HFFc6 (cell line): ENCODE measurements at regions not wholly inside any gene's neighbourhood (a gene's known extent, or its start where the extent isn't known, plus 50 kb on each side); places are given as distances from the start of the nearest gene placed in this dataset.

Experiments used
- DNase-seq: peaks from one replicate; pipeline ENCODE4 v3.0.0-alpha.2; 2018
- H3K27ac Mint-ChIP-seq: 2 replicates; pipeline ENCODE4 v1.8.0; 2020; ENCODE audit warnings: mild to moderate bottlenecking, mixed read lengths
- H3K27me3 Mint-ChIP-seq: 2 replicates; pipeline ENCODE4 v1.8.0; 2021; ENCODE audit warnings: mild to moderate bottlenecking, moderate library complexity, mixed read lengths; ENCODE audit not compliant: insufficient read depth
- H3K36me3 Mint-ChIP-seq: 2 replicates; pipeline ENCODE4 v1.8.0; 2021; ENCODE audit warnings: low read depth, mixed read lengths
- H3K4me1 Mint-ChIP-seq: 2 replicates; pipeline ENCODE4 v1.8.0; 2020; ENCODE audit warnings: low read depth, mixed read lengths
- H3K4me3 Mint-ChIP-seq: 2 replicates; pipeline ENCODE4 v1.8.0; 2020; ENCODE audit warnings: mild to moderate bottlenecking, moderate library complexity, mixed read lengths
- H3K9me3 Mint-ChIP-seq: 2 replicates; pipeline ENCODE4 v1.8.0; 2020; ENCODE audit warnings: mild to moderate bottlenecking, mixed read lengths
- CTCF ChIP-seq: fragments of 200-600 bp; sonication (generic); IDR thresholded peaks from 2 replicates; pipeline ENCODE4 v1.5.0; 2021; ENCODE audit warnings: antibody characterized with exemption, mild to moderate bottlenecking

- DNase-seq, result no peak
- no peaks in the 10 kb centered on the region for H3K4me1 Mint-ChIP-seq
- no peak overlapping the region for H3K4me3 Mint-ChIP-seq
- no peak overlapping the region for H3K27ac Mint-ChIP-seq
- no peak for TF ChIP-seq CTCF
- no peaks in the 10 kb centered on the region for H3K36me3 Mint-ChIP-seq
- H3K27me3 Mint-ChIP-seq, result peaks cover 2% of the 10 kb centered on the region; the same call in 1 of the 2 replicates
- no peaks in the 10 kb centered on the region for H3K9me3 Mint-ChIP-seq
These were observed 321.1 kb downstream of the ZIC1 start for GRCh38 chr3:147730284-147730683.

GRCh38 chr3:147733217-147733616 lies 324.1 kb downstream of the ZIC1 start:
- Mint-ChIP-seq H3K36me3 (no peaks in the 10 kb centered on the region), H3K4me1 (no peaks in the 10 kb centered on the region), H3K27me3 (peaks cover 2% of the 10 kb centered on the region; the same call in 1 of the 2 replicates), H3K27ac (no peak overlapping the region), H3K4me3 (no peak overlapping the region), H3K9me3 (no peaks in the 10 kb centered on the region; the same call in 1 of the 2 replicates)
- DNase-seq, result no peak
- no peak for TF ChIP-seq CTCF

- TF ChIP-seq CTCF, result no peak
- Mint-ChIP-seq H3K27me3 (peaks cover 2% of the 10 kb centered on the region; the same call in 1 of the 2 replicates), H3K9me3 (no peaks in the 10 kb centered on the region; the same call in 1 of the 2 replicates), H3K4me1 (no peaks in the 10 kb centered on the region), H3K4me3 (no peak overlapping the region), H3K27ac (no peak overlapping the region), H3K36me3 (no peaks in the 10 kb centered on the region)
- DNase-seq, result no peak
These were observed 326.5 kb downstream of the ZIC1 start for GRCh38 chr3:147735616-147736015.

- H3K36me3 Mint-ChIP-seq, result no peaks in the 10 kb centered on the region
- no peak for TF ChIP-seq CTCF
- no peaks in the 10 kb centered on the region for H3K4me1 Mint-ChIP-seq
- DNase-seq, result no peak
- peaks cover 2% of the 10 kb centered on the region; the same call in 1 of the 2 replicates for H3K27me3 Mint-ChIP-seq
- H3K27ac Mint-ChIP-seq, result no peak overlapping the region
- H3K4me3 Mint-ChIP-seq, result no peak overlapping the region
- no peaks in the 10 kb centered on the region; the same call in 1 of the 2 replicates for H3K9me3 Mint-ChIP-seq
These were observed 327.1 kb downstream of the ZIC1 start for GRCh38 chr3:147736226-147736625.

- Mint-ChIP-seq H3K9me3 (no peaks in the 10 kb centered on the region; the same call in 1 of the 2 replicates), H3K27me3 (peaks cover 2% of the 10 kb centered on the region; the same call in 1 of the 2 replicates), H3K4me3 (no peak overlapping the region), H3K4me1 (no peaks in the 10 kb centered on the region), H3K27ac (no peak overlapping the region), H3K36me3 (no peaks in the 10 kb centered on the region)
- TF ChIP-seq CTCF, result no peak
- DNase-seq, result no peak
These were observed 328.2 kb downstream of the ZIC1 start for GRCh38 chr3:147737376-147737775.

- H3K36me3 Mint-ChIP-seq, result no peaks in the 10 kb centered on the region
- H3K4me1 Mint-ChIP-seq, result no peaks in the 10 kb centered on the region
- no peak overlapping the region for H3K27ac Mint-ChIP-seq
- TF ChIP-seq CTCF, result no peak
- no peak for DNase-seq
- no peaks in the 10 kb centered on the region for H3K27me3 Mint-ChIP-seq
- H3K9me3 Mint-ChIP-seq, result peaks cover 7% of the 10 kb centered on the region
- H3K4me3 Mint-ChIP-seq, result no peak overlapping the region
These were observed 331.8 kb downstream of the ZIC1 start for GRCh38 chr3:147740928-147741327.
